HepG2 (cell line): ENCODE measurements at regions not wholly inside any gene's neighbourhood (a gene's known extent, or its start where the extent isn't known, plus 50 kb on each side); places are given as distances from the start of the nearest gene placed in this dataset.

ENCODE experiments used
- ATAC-seq: fragments of 200-7000 bp; cut with Tn5 transposase; 3 replicates; pipeline ENCODE4 v1.9.1; 2020; ENCODE audit warnings: mild to moderate bottlenecking, moderate library complexity
- BruUV-seq: library from RNA; stranded (reverse); fragments of 400-500 nt; replicated peaks from 2 replicates; lab custom pipeline; 2021; lab: Mats Ljungman, UMichigan
- CTCF ChIA-PET: fragments of 300-600 bp; formaldehyde crosslinking; extraction: SDS; loops from one replicate; lab custom pipeline; 2021; ENCODE audit warnings: low total read pairs, inconsistent platforms, low intra/inter-chr PET ratio; lab: Yijun Ruan, JAX
- POLR2A ChIA-PET: fragments of 350-600 bp; sonication (Branson Sonifier 250); formaldehyde crosslinking; loops from one replicate; lab custom pipeline; 2020; ENCODE audit warnings: antibody characterized with exemption, inconsistent platforms; lab: Yijun Ruan, JAX
- DNase-seq: peaks from one replicate; pipeline ENCODE4 v3.0.0-alpha.2; 2015; ENCODE audit warnings: low spot score
- FAIRE-seq: peaks from 3 replicates; lab custom pipeline; 2011; peaks lifted over from hg19 to GRCh38; lab: Jason Lieb, UNC
- H2AFZ ChIP-seq: one replicate; pipeline ENCODE4 v1.6.1; 2011; ENCODE audit warnings: low read length, inconsistent platforms
- H3K27ac ChIP-seq: fragments of 300-600 bp; 3 replicates; pipeline ENCODE4 v1.8.0; 2011; ENCODE audit warnings: mixed run types, mild to moderate bottlenecking, mixed read lengths, low read length, inconsistent platforms; ENCODE audit not compliant: insufficient read depth; ENCODE audit errors: extremely low read length
- H3K27me3 ChIP-seq, 2 experiments: fragments of 200-600 bp in 1 of 2; 2 replicates in 1 of 2; 3 replicates in 1 of 2; pipeline versions ENCODE4 v1.6.0 to v1.8.0; 2011; ENCODE audit warnings: low read length in 2 of 2, mild to moderate bottlenecking in 2 of 2, moderate library complexity in 2 of 2, inconsistent platforms in 1 of 2; ENCODE audit not compliant: insufficient read depth in 2 of 2, control insufficient read depth in 1 of 2
- H3K36me3 ChIP-seq, 2 experiments: fragments of 200-600 bp in 1 of 2; replicated peaks in 1 of 2; 2 replicates in 1 of 2; 3 replicates in 1 of 2; pipeline versions ENCODE4 v1.5.1 to v1.8.0; 2011; ENCODE audit warnings: low read length in 2 of 2, inconsistent platforms in 1 of 2; ENCODE audit not compliant: insufficient read depth in 2 of 2, control insufficient read depth in 1 of 2
- H3K4me1 ChIP-seq: 2 replicates; pipeline ENCODE4 v1.5.1; 2012; ENCODE audit warnings: low read length, inconsistent platforms; ENCODE audit not compliant: insufficient read depth
- H3K4me2 ChIP-seq: 2 replicates; pipeline ENCODE4 v1.6.0; 2011; ENCODE audit warnings: low read depth, low read length, inconsistent platforms
- H3K4me3 ChIP-seq, 3 experiments: fragments of 200-600 bp in 1 of 3; sonication (generic), shearing (Covaris generic) in 1 of 3; replicated peaks in 1 of 3; 2 replicates each; pipeline ENCODE4 v1.5.1; 2011 to 2016; ENCODE audit warnings: low read length in 3 of 3, inconsistent platforms in 2 of 3, low read depth in 2 of 3, mild to moderate bottlenecking in 2 of 3, control low read depth in 1 of 3, mixed read lengths in 1 of 3; ENCODE audit not compliant: insufficient read depth in 1 of 3
- H3K79me2 ChIP-seq: one replicate; pipeline ENCODE4 v1.6.1; 2011; ENCODE audit warnings: low read length, inconsistent platforms; ENCODE audit not compliant: insufficient read depth
- H3K9ac ChIP-seq: 2 replicates; pipeline ENCODE4 v1.6.0; 2011; ENCODE audit warnings: mild to moderate bottlenecking, low read depth, low read length, inconsistent platforms; ENCODE audit not compliant: insufficient read depth
- H3K9me3 ChIP-seq: 2 replicates; pipeline ENCODE4 v1.5.1; 2012; ENCODE audit warnings: mild to moderate bottlenecking, low read length
- H4K20me1 ChIP-seq: 2 replicates; pipeline ENCODE4 v1.6.0; 2011; ENCODE audit warnings: inconsistent platforms, mild to moderate bottlenecking, low read length, moderate library complexity; ENCODE audit not compliant: insufficient read depth
- BORCS8-MEF2B ChIP-seq: sonication (generic); formaldehyde crosslinking; IDR thresholded peaks from 2 replicates; pipeline ENCODE4 v1.8.0; 2022; ENCODE audit warnings: mild to moderate bottlenecking, missing genetic modification reagents
- HDAC6 ChIP-seq: fragments of 200-600 bp; sonication (generic); IDR thresholded peaks from 2 replicates; pipeline ENCODE4 v1.7.0; 2017; ENCODE audit warnings: mild to moderate bottlenecking, antibody characterized with exemption, low read length, low read depth
- HOXA7 ChIP-seq: sonication (generic); formaldehyde crosslinking; IDR thresholded peaks from 2 replicates; pipeline ENCODE4 v1.8.1; 2022; ENCODE audit warnings: mild to moderate bottlenecking, missing genetic modification reagents, moderate library complexity
- LRRFIP1 ChIP-seq: sonication (generic); formaldehyde crosslinking; conservative IDR thresholded peaks from 2 replicates; pipeline ENCODE4 v1.4.0; 2020; ENCODE audit warnings: missing genetic modification reagents
- MAX ChIP-seq: IDR thresholded peaks from 2 replicates; pipeline ENCODE4 v1.6.1; 2012; ENCODE audit warnings: inconsistent platforms
- MIER2 ChIP-seq: IDR thresholded peaks from 2 replicates; pipeline ENCODE4 v1.6.1; 2016; ENCODE audit warnings: missing biosample characterization, missing genetic modification reagents
- SALL1 ChIP-seq: sonication (generic); formaldehyde crosslinking; IDR thresholded peaks from 2 replicates; pipeline ENCODE4 v1.8.0; 2022; ENCODE audit warnings: mild to moderate bottlenecking, missing genetic modification reagents
- SMAD9 ChIP-seq: sonication (generic); formaldehyde crosslinking; IDR thresholded peaks from 2 replicates; pipeline ENCODE4 v1.5.1; 2020; ENCODE audit warnings: mild to moderate bottlenecking, missing genetic modification reagents
- SMARCE1 ChIP-seq: fragments of 450-650 bp; IDR thresholded peaks from 2 replicates; pipeline ENCODE4 v1.6.1; 2017; ENCODE audit warnings: borderline replicate concordance
- TARDBP ChIP-seq: sonication (generic); formaldehyde crosslinking; IDR thresholded peaks from 2 replicates; pipeline ENCODE4 v1.8.0; 2022; ENCODE audit warnings: mild to moderate bottlenecking, missing genetic modification reagents
- TBX2 ChIP-seq: sonication (generic); formaldehyde crosslinking; IDR thresholded peaks from 2 replicates; pipeline ENCODE4 v1.5.0; 2020; ENCODE audit warnings: missing genetic modification reagents, mild to moderate bottlenecking, borderline replicate concordance
- TEAD3 ChIP-seq: optimal IDR thresholded peaks from 2 replicates; pipeline ENCODE3; 2016; ENCODE audit warnings: borderline replicate concordance
- ZC3H4 ChIP-seq: sonication (generic); formaldehyde crosslinking; IDR thresholded peaks from 2 replicates; pipeline ENCODE4 v1.4.0; 2020; ENCODE audit warnings: missing genetic modification reagents, borderline replicate concordance
- ZFX ChIP-seq: sonication (generic); formaldehyde crosslinking; IDR thresholded peaks from 2 replicates; pipeline ENCODE4 v1.4.0; 2020; ENCODE audit warnings: mild to moderate bottlenecking, low read depth, missing genetic modification reagents, moderate library complexity
- ZNF121 ChIP-seq: sonication (generic); formaldehyde crosslinking; IDR thresholded peaks from 2 replicates; pipeline ENCODE4 v1.5.0; 2020; ENCODE audit warnings: mild to moderate bottlenecking, missing genetic modification reagents
- ZNF687 ChIP-seq: sonication (generic); formaldehyde crosslinking; IDR thresholded peaks from 2 replicates; pipeline ENCODE4 v1.5.1; 2020; ENCODE audit warnings: mild to moderate bottlenecking, missing genetic modification reagents, moderate library complexity
- ZNF839 ChIP-seq: sonication (generic); formaldehyde crosslinking; IDR thresholded peaks from 2 replicates; pipeline ENCODE4 v1.4.0; 2020; ENCODE audit warnings: missing genetic modification reagents, mild to moderate bottlenecking, borderline replicate concordance
- WGBS: methylation state at CpG from one replicate; pipeline ENCODE4 v1.1.6; 2017; ENCODE audit warnings: low lambda C conversion rate; 5-methylcytosine and 5-hydroxymethylcytosine counted together
- in situ Hi-C: cut with HindIII; loops from 2 replicates; pipeline ENCODE4 v1.10.0; 2017; ENCODE audit warnings: low pct_unique_long_range_greater_than_20kb; ENCODE audit not compliant: extremely low pct_ligation_motif_present
- intact Hi-C: fragments of 100-400 bp; cut with micrococcal nuclease; formaldehyde crosslinking; loops from one replicate; pipeline ENCODE4 v1.10.0; 2022; ENCODE audit not compliant: unreplicated experiment

GRCh38 chr2:158025255-158025996 lies 76.2 kb upstream of the UPP2 start:
- Histone ChIP-seq H3K9ac (no peak overlapping the region), H3K79me2 (no peaks in the 10 kb centered on the region), H4K20me1 (no peaks in the 10 kb centered on the region), H3K4me1 (peaks cover 22% of the 10 kb centered on the region), H3K27me3 (0 out of 5 replicates have a peak, but pooled peaks cover 1% of the 10 kb centered on the region in 2 experiments), H3K36me3 (no peaks in the 10 kb centered on the region), H3K4me3 (no peak overlapping the region), H3K4me2 (peak overlapping the region; percentile 35; the same call in 1 of the 2 replicates), H3K9me3 (no peaks in the 10 kb centered on the region), H3K27ac (no peak overlapping the region), H2AFZ (no peak overlapping the region)
- 26% methylated on average over 11 of the region's 11 CpGs for WGBS
- ATAC-seq = peak; percentile 72
- ChIA-PET CTCF (interaction anchor here (1.5 to 2.2 kb wide), 2 partner anchors 720 to 729 kb away, joined by 12 read pairs; no protein-coding TSS in a partner anchor), POLR2A (no interaction called here)
- intact Hi-C loops (loop anchor here (10.0 kb wide), 1 partner anchor 589 kb away; no protein-coding TSS in a partner anchor), in situ Hi-C loops (no loop called here)
- no TSS peak for BruUV-seq
- DNase-seq = peak; percentile 11
- no peak for FAIRE-seq
- TF ChIP-seq LRRFIP1 (CRISPR knock-in tag) (no peak), ZC3H4 (no peak), MIER2 (CRISPR knock-in tag) (no peak), TBX2 (CRISPR knock-in tag) (0 out of 2 replicates have a peak, but pooled peaks have one; percentile 22), TEAD3 (CRISPR knock-in tag) (peak; percentile 31), HOXA7 (CRISPR knock-in tag) (no peak), HDAC6 (no peak), ZNF121 (CRISPR knock-in tag) (no peak), MAX (0 out of 2 replicates have a peak, but pooled peaks have one; percentile 17), SMARCE1 (no peak), ZNF839 (no peak), TARDBP (no peak), BORCS8-MEF2B (CRISPR knock-in tag) (0 out of 2 replicates have a peak, but pooled peaks have one; percentile 22), SALL1 (no peak), SMAD9 (no peak), ZFX (CRISPR knock-in tag) (0 out of 2 replicates have a peak, but pooled peaks have one; percentile 12), ZNF687 (peak; percentile 60)
